HG03342 (cell line): ENCODE measurements at regions not wholly inside any gene's neighbourhood (a gene's known extent, or its start where the extent isn't known, plus 50 kb on each side); places are given as distances from the start of the nearest gene placed in this dataset.
"Not testable (repeated sequence)": the region's sequence is repeated elsewhere in the genome, so short reads cannot be mapped to it uniquely, and the experiment has no call there.

ENCODE experiments used
- ATAC-seq: cut with Tn5 transposase; IDR thresholded peaks from one replicate; pipeline ENCODE4 v1.9.1; 2021; ENCODE audit warnings: mild to moderate bottlenecking, moderate library complexity; ENCODE audit not compliant: unreplicated experiment

DNA sequence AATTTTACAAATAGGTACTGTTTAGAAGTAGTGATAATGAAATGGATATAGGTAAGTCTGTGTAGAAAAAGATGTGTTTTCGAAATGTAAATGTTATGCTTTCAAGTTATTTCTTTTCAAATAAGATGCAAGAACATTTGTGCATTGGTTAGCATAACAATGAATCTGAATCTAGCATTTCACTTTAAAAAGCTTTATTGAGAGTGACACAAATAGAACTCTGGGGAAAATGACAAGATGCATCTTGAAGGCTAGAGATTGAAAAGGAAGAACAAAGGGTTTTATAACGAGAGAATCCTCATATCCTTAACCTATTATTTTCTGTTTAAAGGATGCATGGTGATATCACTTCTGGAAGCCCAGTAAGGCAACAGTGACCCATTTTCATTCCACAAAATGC lies 639.9 kb upstream of the PTCHD4 start:
- ATAC-seq, result no peak

DNA sequence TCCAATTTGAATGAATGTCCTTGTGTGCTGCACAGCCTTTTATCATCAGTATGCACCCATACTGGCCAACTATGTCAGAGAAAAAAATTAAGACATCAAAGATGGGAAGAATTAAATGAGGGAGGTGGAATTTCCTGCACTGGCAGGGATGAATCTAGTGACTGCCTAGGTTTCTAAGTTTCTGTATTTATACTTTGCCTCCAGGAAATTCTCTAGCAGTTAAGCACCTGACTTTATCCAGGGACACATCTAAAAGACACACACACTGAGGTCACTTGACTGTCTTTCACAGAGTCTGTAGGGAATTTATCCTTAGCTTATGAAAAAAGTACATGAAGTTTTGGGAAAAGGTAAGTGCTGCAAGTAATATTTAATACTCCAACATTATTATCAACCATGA lies 636.5 kb upstream of the PTCHD4 start:
- ATAC-seq, result no peak

DNA sequence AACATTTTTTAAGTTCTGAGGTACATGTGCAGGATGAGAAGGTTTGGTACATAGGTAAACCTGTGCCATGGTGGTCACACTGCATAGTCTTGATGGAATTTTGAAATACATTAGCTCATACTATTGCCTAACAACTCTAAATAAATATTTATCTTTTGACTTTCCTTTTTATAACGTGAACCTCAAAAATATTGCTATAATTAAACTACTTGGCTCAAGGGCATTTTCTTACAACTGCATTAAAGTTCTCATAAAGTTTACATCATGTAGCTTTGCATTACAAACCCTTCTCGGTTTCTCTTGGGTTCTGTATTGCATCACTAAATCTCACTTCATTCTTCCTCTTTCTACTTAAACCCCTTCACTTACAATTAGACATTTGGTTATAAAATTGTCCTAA lies 636.0 kb upstream of the PTCHD4 start:
- ATAC-seq, result no peak

DNA sequence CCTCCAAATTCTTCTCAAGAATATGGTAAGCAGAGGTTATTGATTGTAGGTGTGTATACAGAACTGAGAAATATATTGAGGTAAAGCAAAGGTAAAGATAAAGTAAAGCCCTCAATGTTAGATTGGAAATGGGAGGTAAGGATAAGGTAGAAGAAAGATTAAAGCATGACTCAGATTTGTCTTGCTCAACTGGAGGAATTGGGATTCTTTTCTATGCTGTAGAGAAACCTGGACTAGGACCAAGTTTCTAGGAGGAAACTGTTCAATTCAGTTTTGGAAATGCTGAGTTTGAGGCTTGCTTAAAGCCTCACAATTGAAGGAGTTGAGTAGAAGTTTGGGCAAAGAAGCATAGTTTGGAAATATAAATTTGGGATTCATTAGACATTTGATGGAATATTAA lies 634.0 kb upstream of the PTCHD4 start:
- no peak for ATAC-seq

DNA sequence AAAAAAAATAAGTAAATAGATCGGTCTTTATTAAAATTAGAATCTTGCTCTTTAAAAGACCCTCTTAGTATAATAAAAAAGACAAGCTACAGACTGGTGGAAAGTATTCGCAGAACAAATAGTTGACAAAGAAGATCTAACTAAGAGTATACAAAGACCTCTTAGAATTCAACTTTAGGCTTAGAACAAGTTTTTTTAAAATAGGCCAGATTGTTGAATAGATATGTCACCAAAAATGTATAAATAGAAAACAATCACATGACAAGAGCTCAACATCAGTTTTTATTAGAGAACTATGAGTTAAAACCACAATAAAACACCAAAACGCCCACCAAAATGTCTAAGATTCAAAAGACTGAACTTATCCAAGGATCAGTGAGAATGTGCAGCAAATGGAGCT lies 632.7 kb upstream of the PTCHD4 start:
- ATAC-seq, result no peak

DNA sequence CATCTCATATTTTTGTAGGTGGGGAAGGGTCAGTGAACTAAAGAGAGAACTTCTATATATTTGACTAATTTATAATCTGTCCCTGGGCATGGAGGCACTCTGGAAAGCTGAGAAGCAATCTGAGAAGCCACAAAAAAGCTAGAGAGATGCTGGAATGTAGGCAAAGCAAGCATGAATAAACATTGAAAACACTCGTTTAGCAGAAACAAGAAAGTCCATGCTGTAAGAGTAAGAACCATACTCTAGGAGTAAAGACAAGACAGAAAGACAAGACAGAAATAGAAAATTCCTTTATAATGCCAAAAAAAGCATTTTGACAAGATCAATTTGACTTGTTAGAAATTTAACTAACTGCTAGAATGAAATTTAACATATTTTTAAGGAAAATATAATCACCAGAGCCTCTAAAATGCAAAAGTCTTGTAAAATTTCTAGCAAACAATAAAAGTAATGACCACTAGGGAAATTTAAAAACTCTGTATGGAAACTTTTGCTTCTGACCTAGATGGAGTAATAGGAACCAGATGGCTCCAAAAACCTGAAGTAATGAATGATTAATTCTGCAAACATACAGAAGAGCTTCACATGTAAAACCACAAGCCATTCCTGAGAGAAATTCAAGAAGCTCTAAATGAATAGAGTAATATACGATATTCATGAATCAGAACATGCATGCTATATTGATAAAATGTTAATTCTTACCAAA lies 625.7 kb upstream of the PTCHD4 start:
- no peak for ATAC-seq

DNA sequence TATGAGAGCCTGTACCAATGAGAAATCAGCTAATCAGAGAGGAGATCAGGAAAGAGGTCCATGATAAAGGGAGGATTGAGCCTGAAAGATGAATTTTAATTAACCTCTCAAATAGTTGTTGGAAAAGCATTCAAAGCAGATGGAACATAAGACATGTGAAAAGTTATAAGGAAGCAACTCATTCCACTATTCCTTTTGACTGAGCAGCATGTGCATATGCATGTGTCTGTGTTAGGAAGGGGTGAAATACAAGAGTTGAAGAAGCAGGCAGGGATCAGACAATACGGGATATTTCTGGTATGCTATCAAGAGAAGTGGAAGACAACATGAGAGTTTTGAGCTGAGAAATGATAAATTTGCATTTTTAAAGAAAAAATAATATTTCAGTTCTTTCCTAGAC lies 624.8 kb upstream of the PTCHD4 start:
- ATAC-seq, result no peak

DNA sequence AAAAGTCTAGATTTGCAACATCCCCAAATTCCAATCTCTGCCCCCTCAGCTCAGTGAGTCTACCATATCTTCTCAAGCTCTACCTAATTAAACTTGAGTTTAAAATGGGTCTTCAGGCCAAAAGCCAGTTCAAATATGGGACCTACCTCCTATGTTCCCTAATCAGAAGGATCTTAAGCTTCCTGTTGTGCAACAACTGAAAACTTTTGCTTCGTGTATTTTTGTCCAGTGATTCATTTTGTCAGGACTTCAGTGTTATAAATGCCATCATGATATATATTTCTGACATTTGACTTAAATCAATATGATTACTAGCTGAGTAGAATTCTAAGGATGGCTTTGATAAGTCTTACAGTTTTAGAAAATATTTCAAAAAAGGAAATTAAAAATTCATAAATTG lies 622.6 kb upstream of the PTCHD4 start:
- no peak for ATAC-seq

DNA sequence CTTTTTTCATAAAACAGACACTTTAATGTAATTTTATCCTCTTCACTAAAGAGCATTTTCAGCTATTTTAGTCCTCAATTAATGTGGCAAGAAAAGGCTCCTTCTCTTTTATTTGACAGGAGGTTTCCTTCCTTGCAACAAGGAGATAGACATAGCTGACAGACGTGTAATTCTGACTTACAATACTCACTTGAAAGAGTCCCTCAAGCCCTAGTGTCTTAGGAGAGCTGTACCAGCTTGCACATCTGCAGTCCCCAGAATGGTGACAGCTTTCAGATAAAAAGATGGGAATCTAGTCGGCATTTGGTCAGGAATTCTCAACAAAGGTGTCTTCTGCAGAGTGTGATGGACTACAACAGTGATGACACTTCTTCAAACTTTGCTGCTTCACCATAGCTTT lies 603.7 kb upstream of the PTCHD4 start:
- no peak for ATAC-seq

DNA sequence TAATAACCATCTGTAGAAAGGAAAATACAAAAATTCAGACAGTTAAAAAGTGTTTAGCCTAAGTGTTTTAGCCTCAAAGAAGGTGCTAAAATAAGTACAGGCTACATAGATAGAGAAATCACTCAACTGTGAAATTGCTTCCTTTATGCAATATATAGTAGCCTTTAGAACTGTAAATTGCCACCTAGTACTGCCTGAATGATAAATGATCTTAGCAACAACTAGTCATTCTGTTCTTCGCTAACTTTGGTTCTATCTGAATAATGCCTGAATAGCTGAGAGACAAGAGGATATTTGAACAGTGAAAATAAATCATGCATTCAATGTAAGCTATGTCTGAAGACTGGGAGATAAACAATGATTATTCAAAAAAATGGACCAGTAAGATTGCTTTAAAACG lies 603.3 kb upstream of the PTCHD4 start:
- no peak for ATAC-seq

DNA sequence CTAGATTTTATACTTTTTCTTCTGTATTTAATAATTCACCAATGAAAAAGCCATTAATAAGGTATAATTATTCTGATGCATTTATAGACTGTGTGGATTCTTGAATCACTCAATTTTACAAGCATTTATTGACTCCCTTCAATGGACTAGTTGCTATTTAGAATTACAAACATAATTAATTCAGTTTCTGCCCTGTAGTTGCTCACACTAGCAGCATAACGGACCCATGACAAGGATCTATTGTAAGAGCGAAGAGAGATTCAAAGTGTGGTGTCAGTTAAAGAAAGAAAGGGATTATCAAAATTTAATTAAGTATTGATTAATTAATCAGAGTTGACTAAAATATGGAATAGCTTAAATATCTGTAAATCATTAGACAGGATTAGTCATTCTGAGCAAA lies 602.6 kb upstream of the PTCHD4 start:
- ATAC-seq, result no peak

DNA sequence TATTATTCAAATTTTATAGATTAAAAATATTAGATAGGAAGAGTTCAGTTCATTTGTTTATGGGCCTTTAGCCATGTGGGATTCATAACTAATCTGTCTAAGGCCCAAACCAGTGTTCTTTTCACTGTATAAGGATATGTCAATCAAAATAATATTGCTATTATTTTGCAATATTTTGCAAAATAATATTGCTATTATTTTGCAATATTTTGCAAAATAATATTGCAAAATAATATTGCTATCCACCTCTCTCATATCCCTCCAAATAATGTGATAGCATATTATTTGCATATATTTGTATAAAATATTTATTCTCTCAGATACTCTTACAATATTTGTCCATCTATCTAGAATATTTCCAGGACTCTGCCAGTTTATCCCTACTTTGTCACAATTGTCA lies 595.3 kb upstream of the PTCHD4 start:
- no peak for ATAC-seq

DNA sequence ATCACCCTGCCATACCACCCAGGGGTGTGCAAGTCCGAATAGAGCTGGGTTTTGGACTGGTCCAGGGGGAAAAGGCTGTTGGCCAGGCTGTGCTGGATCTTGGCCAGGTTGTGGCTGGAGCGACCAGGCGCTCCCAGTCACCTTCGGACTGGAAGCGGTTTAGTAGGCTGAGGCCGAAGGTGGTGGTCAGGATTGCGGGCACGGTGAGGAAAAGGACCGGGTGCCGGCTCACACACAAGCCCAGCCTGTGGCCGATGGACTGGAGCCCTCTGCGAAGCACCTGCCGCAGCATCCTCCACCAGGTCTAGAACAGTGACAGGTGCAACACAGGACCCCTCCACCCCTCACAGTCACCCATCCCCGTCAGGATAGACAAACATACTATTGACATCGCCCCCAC lies 590.6 kb upstream of the PTCHD4 start:
- ATAC-seq, result no peak

DNA sequence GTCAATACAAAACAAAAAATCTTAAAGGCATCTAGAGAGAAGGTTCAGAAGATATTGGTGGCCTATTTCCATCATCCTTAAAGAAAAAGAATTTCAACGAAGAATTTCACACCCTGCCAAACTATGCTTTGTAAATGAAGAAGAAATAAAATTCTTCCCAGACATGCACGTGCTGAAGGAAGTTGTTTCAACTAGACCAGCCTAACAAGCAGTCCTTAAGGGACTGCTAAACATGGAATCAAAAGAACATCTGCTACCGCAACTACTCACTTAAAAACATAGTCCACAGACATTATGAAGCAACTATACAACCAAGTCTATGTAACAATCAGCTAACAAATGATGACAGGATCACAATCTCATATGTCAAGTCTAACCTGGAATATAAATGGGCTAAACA lies 584.9 kb upstream of the PTCHD4 start:
- no peak for ATAC-seq

DNA sequence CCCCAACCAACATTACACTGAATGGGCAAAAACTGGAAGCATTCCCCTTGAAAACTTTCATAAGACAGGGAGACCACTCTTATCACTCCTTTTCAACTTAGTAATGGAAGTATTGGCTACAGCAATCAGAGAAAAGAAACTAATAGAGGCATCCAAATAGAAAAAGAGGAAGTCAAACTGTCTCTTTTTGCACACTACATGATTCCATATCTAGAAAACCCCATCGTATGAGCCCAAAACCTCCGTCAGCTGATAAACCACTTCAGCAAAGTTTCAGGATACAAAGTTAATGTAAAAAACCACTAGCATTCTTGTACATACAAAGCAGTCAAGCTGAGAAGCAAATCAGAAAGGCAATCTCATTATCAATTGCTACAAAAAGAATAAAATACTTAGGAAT lies 580.4 kb upstream of the PTCHD4 start:
- ATAC-seq, result no peak

DNA sequence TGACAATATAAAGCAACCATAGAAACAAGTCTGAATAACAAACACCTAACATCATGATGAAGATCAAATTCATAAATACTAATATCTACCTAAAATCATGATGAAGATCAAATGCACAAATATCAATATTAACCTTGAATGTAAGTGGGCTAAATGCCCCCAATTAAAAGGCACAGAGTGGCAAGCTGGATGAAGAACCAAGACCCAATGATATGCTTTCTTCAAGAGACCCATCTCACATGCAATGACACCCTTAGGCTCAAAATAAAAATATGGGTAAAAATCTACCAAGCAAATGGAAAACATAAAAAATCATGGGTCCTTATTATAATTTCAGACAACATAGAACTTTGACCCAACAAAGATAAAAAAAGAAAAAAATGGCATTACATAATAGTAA lies 578.5 kb upstream of the PTCHD4 start:
- ATAC-seq, result no peak

DNA sequence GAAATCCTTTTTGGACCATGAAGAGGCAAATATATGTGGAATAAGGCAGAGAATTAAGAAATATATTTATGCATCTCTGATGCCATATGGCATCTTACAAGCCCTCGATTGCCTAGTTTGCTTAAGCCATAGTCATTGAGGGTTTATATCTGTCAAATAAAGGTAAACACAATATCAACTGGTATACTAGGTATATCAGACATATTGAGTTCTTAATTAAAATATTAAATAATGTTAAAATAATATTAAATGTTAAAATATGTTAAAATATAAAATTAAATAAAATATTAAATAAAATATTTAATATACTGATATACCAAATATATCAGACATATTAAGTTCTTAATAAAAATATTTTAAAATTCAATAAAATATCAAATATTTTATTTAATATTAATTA lies 567.4 kb upstream of the PTCHD4 start:
- ATAC-seq, result no peak

DNA sequence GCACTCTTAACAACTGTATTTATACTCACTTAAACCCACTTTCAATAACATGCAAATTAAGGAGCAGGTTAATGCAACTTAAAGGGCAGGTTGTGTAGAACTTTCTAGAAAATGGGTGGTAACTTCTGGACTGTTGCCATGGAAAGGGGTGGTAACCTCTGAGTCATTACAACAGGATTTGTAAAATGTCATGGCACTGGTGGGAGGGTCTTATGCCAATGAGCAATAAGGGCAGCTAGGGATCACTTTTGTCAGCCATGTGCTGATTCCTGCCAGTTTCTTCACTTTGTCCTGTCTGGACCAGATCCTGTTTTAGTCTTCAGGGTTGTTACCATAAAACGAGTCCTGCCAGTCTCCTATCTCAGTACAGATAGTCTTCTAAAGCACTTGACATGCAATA lies 560.5 kb upstream of the PTCHD4 start:
- ATAC-seq, result no peak

DNA sequence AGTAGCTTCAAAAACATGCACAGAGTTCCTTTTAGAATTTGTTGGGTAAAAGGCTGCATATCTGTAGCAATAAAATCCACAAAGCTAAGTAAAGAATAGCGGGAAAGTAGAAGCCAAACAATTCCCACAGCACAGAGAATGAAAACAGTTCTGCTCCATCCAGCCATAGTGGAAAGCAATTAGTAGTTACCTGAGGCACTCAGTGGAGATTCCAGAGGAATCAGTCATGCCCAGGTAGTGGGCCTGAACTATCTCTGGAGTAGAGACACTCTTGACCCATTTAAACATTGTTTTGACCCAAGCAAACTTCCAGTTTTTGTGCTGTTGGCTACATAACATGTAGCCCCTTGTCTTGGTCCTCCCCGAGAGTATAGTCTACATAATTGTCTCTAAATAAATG lies 559.5 kb upstream of the PTCHD4 start:
- ATAC-seq, result no peak

DNA sequence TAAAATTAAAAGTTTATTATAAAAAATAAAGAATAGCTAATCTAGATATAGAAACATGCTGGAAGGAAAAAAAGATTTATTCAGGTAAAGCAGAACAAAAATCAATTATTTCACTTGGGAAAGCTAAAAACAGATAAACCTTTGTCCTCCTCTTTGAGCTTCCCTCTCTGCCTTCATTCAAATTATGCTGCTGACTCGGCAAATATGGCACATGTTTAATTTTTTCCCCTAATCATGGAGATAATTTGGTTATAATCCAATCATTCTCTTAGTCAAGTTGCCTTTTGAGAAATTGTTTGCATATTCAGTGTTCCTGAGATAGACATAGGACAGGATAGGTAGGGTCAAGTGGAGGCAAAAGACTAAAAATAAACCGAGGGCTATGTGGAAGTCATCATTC lies 556.8 kb upstream of the PTCHD4 start:
- ATAC-seq, result no peak

DNA sequence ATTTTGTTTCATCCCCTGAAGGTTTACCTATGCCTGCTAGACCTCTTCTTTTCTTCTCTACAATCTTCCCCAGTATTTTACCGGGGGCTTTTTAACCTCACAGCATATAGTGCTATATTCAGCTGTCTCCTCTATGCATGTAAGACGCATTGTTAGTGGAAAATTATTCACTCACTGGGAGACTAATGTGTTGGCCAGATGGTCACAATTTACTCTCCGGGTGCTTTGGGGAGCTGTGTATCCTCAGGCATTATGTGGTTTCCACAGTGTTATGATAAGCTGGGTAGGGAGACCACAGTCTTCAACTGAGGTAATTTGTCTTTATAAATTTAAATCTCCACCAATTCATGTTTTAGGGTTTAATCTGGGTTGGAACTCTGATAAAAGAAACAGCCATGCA lies 553.8 kb upstream of the PTCHD4 start:
- no peak for ATAC-seq

DNA sequence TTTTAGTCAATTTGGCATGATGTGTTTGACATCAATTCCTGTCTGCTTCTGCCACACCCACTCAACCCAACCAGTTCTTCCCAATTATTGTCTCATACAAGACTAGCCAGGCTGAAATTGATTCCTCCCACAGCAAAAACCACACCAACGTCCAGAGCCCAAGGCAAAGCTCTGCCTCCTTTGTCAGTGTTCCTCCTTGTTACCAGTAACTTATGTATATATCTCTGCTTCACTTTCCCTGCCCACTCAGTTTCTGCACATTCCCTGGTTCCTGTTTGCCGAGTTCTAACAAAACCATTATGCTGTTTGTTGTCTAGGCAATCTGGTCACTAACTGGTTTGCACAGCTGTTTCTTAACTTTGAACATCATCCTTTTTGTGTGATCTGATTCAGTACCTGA lies 547.9 kb upstream of the PTCHD4 start:
- no peak for ATAC-seq

DNA sequence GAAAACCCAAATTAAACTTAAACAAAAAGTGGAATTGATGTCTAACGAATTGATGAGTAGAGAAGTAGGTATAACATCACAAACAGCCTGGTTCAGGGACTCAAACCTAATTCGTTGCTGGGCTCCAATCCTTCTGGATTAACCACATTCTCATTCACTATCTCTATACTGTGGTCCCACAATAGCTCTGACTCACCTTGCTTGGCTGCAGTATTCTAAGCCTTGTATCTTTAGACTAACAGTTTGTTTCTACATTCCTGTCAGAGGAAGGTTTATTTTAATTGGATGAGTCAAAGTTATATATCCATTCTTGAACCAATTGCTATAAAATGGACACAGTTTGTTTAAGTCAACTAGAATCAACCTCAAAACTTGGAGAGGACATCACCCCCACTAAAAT lies 530.5 kb upstream of the PTCHD4 start:
- no peak for ATAC-seq

DNA sequence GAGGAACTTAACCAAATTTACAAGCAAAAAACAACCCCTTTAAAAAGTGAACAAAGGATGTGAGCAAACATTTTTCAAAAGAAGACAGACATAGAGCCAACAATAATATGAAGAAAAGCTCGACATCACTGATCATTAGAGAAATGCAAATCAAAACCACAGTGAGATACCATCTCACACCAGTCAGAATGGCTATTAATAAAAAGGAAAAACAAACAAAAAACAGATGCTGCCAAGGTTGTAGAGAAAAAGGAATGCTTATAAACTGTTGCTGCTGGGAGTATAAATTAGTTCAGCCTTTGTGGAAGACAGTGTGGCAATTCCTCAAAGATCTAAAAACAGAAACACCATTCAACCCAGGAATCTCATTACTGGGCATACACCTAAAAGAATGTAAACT lies 527.8 kb upstream of the PTCHD4 start:
- not testable (repeated sequence) for ATAC-seq
